Activated CD4-positive, CD25-positive, alpha-beta regulatory T cell (primary cell): ENCODE measurements at regions not wholly inside any gene's neighbourhood (a gene's known extent, or its start where the extent isn't known, plus 50 kb on each side); places are given as distances from the start of the nearest gene placed in this dataset.

Experiments
- DNase-seq, 4 experiments: peaks; one replicate each; lab custom pipeline; 2025; lab: John Stamatoyannopoulos, UW

- DNase-seq, result no peak
These were observed 66.4 kb upstream of the DUSP22 start for GRCh38 chr6:225907-226306.

- DNase-seq, result no peak
These were observed 65.7 kb upstream of the DUSP22 start for GRCh38 chr6:226516-227073.

- no peak for DNase-seq
These were observed 65.1 kb upstream of the DUSP22 start for GRCh38 chr6:227074-227782.

- DNase-seq, result no peak
These were observed 64.4 kb upstream of the DUSP22 start for GRCh38 chr6:227812-228338.

GRCh38 chr6:228881-229651, 63.2 kb upstream of the DUSP22 start:
- DNase-seq, result no peak

- no peak for DNase-seq
These were observed 60.5 kb upstream of the DUSP22 start for GRCh38 chr6:231779-232178.

- no peak for DNase-seq
These were observed 59.2 kb upstream of the DUSP22 start for GRCh38 chr6:232982-233640.

GRCh38 chr6:234706-235372, 57.4 kb upstream of the DUSP22 start:
- DNase-seq, result no peak

- peak in 1 of 4 experiments; percentile 24 for DNase-seq
These were observed 56.4 kb upstream of the DUSP22 start for GRCh38 chr6:235763-236360.

- DNase-seq, result no peak
These were observed 55.8 kb upstream of the DUSP22 start for GRCh38 chr6:236519-236918.

- DNase-seq, result no peak
These were observed 52.1 kb upstream of the DUSP22 start for GRCh38 chr6:240151-240550.

- DNase-seq, result no peak
These were observed 50.9 kb upstream of the DUSP22 start for GRCh38 chr6:241336-241865.
